ENCODE measurements at regions not wholly inside any gene's neighbourhood (a gene's known extent, or its start where the extent isn't known, plus 50 kb on each side); places are given as distances from the start of the nearest gene placed in this dataset.
"Not testable (repeated sequence)": the region's sequence is repeated elsewhere in the genome, so short reads cannot be mapped to it uniquely, and the experiment has no call there.

- DNase-seq: no peak
These were observed 154.5 kb upstream of the ZNF217 start for GRCh38 chr20:53748176-53748575.

GRCh38 chr20:53743607-53744260 lies 150.1 kb upstream of the ZNF217 start:
- no peak for DNase-seq

- no peak for DNase-seq
These were observed 149.0 kb upstream of the ZNF217 start for GRCh38 chr20:53742685-53743081.

GRCh38 chr20:53741726-53742028 lies 148.0 kb upstream of the ZNF217 start:
- no peak for DNase-seq

- DNase-seq: no peak
These were observed 146.5 kb upstream of the ZNF217 start for GRCh38 chr20:53739799-53740785.

- no peak for DNase-seq
These were observed 145.5 kb upstream of the ZNF217 start for GRCh38 chr20:53738945-53739798.

GRCh38 chr20:53738039-53738944 lies 144.7 kb upstream of the ZNF217 start:
- peak; percentile 80 to 84 for DNase-seq

- DNase-seq: no peak
These were observed 143.9 kb upstream of the ZNF217 start for GRCh38 chr20:53737396-53738038.

GRCh38 chr20:53736757-53737395 lies 143.2 kb upstream of the ZNF217 start:
- no peak for DNase-seq

GRCh38 chr20:53736122-53736756 lies 142.6 kb upstream of the ZNF217 start:
- no peak for DNase-seq

GRCh38 chr20:53735536-53736050 lies 142.0 kb upstream of the ZNF217 start:
- no peak for DNase-seq

- no peak for DNase-seq
These were observed 140.5 kb upstream of the ZNF217 start for GRCh38 chr20:53734006-53734688.

GRCh38 chr20:53731595-53731994 lies 138.0 kb upstream of the ZNF217 start:
- no peak for DNase-seq

- DNase-seq: no peak
These were observed 134.7 kb upstream of the ZNF217 start for GRCh38 chr20:53728359-53728758.

- DNase-seq: not testable (repeated sequence)
These were observed 133.6 kb upstream of the ZNF217 start for GRCh38 chr20:53727239-53727638.

- no peak for DNase-seq
These were observed 131.9 kb upstream of the ZNF217 start for GRCh38 chr20:53725575-53725970.

GRCh38 chr20:53723621-53724020 lies 130.0 kb upstream of the ZNF217 start:
- DNase-seq: no peak

GRCh38 chr20:53723045-53723444 lies 129.4 kb upstream of the ZNF217 start:
- no peak for DNase-seq

Measured in right lung (tissue), 2 donors.